WI38 (cell line): ENCODE measurements at regions not wholly inside any gene's neighbourhood (a gene's known extent, or its start where the extent isn't known, plus 50 kb on each side); places are given as distances from the start of the nearest gene placed in this dataset.

Source experiments
- H3K4me3 ChIP-seq: 2 replicates; pipeline ENCODE4 v1.5.1; 2011; ENCODE audit warnings: low read depth, mild to moderate bottlenecking, control low read depth, low read length
- CTCF ChIP-seq: IDR thresholded peaks from 2 replicates; pipeline ENCODE4 v1.5.1; 2012; ENCODE audit warnings: low read depth, mild to moderate bottlenecking, control low read depth, low read length

GRCh38 chr3:182246870-182247269 lies 535.1 kb downstream of the SOX2 start:
- H3K4me3 ChIP-seq: no peak overlapping the region
- no peak for TF ChIP-seq CTCF

- no peak overlapping the region for H3K4me3 ChIP-seq
- no peak for TF ChIP-seq CTCF
Measured at GRCh38 chr3:182248349-182248880, 536.7 kb downstream of the SOX2 start.

GRCh38 chr3:182252802-182253201 lies 540.5 kb upstream of the ATP11B start:
- no peak overlapping the region for H3K4me3 ChIP-seq
- TF ChIP-seq CTCF: no peak

- H3K4me3 ChIP-seq: no peak overlapping the region
- no peak for TF ChIP-seq CTCF
Measured at GRCh38 chr3:182255158-182255557, 538.1 kb upstream of the ATP11B start.

GRCh38 chr3:182257361-182257760 lies 535.9 kb upstream of the ATP11B start:
- H3K4me3 ChIP-seq: no peak overlapping the region
- no peak for TF ChIP-seq CTCF

- no peak overlapping the region for H3K4me3 ChIP-seq
- no peak for TF ChIP-seq CTCF
Measured at GRCh38 chr3:182258538-182259177, 534.6 kb upstream of the ATP11B start.

GRCh38 chr3:182259579-182259978 lies 533.7 kb upstream of the ATP11B start:
- H3K4me3 ChIP-seq: no peak overlapping the region
- no peak for TF ChIP-seq CTCF
